RWPE2 (cell line): ENCODE measurements at regions not wholly inside any gene's neighbourhood (a gene's known extent, or its start where the extent isn't known, plus 50 kb on each side); places are given as distances from the start of the nearest gene placed in this dataset.

Experiments used
- ATAC-seq: fragments of 200-7000 bp; cut with Tn5 transposase; 3 replicates; pipeline ENCODE4 v1.9.1; 2021; ENCODE audit warnings: low read depth
- DNase-seq: peaks from one replicate; pipeline ENCODE4 v3.0.0-alpha.2; 2020; ENCODE audit warnings: low spot score
- H3K27ac ChIP-seq: fragments of 450-650 bp; 2 replicates; pipeline ENCODE4 v1.5.1; 2017; ENCODE audit warnings: mild to moderate bottlenecking; ENCODE audit not compliant: poor library complexity, severe bottlenecking
- H3K27me3 ChIP-seq: fragments of 250-450 bp; sonication (Bioruptor Pico); 2 replicates; pipeline ENCODE4 v1.5.1; 2021; ENCODE audit warnings: mild to moderate bottlenecking, moderate library complexity; ENCODE audit not compliant: insufficient read depth, poor library complexity, severe bottlenecking
- H3K36me3 ChIP-seq: fragments of 250-450 bp; sonication (Bioruptor Pico); 2 replicates; pipeline ENCODE4 v1.5.1; 2020; ENCODE audit warnings: low read depth, mild to moderate bottlenecking, moderate library complexity
- H3K4me1 ChIP-seq: fragments of 250-450 bp; sonication (Bioruptor Pico); 2 replicates; pipeline ENCODE4 v1.5.1; 2021; ENCODE audit warnings: mild to moderate bottlenecking, moderate library complexity; ENCODE audit not compliant: insufficient read depth, poor library complexity, severe bottlenecking
- H3K4me3 ChIP-seq: fragments of 250-450 bp; sonication (Bioruptor Pico); 2 replicates; pipeline ENCODE4 v1.5.1; 2021; ENCODE audit warnings: mild to moderate bottlenecking, moderate library complexity; ENCODE audit not compliant: severe bottlenecking
- H3K9me3 ChIP-seq: fragments of 250-450 bp; sonication (Bioruptor Pico); 2 replicates; pipeline ENCODE4 v1.5.1; 2021; ENCODE audit warnings: mild to moderate bottlenecking, moderate library complexity; ENCODE audit not compliant: severe bottlenecking
- CTCF ChIP-seq: fragments of 450-650 bp; IDR thresholded peaks from one replicate; pipeline ENCODE4 v1.5.1; 2017; ENCODE audit warnings: mild to moderate bottlenecking, moderate library complexity; ENCODE audit not compliant: poor library complexity, severe bottlenecking

- DNase-seq (no peak), ATAC-seq (no peak)
- no peaks in the 10 kb centered on the region for H3K36me3 ChIP-seq
- no peak overlapping the region for H3K27ac ChIP-seq
- H3K27me3 ChIP-seq, result no peaks in the 10 kb centered on the region
- H3K9me3 ChIP-seq, result no peaks in the 10 kb centered on the region
- H3K4me3 ChIP-seq, result no peak overlapping the region
- TF ChIP-seq CTCF, result no peak
- no peaks in the 10 kb centered on the region for H3K4me1 ChIP-seq
Observed at GRCh38 chr3:64932016-64932518, 244.3 kb upstream of the ADAMTS9 start.

GRCh38 chr3:64930891-64931290 lies 243.1 kb upstream of the ADAMTS9 start:
- DNase-seq (no peak), ATAC-seq (no peak)
- H3K36me3 ChIP-seq, result no peaks in the 10 kb centered on the region
- H3K4me1 ChIP-seq, result no peaks in the 10 kb centered on the region
- H3K4me3 ChIP-seq, result no peak overlapping the region
- H3K27ac ChIP-seq, result no peak overlapping the region
- H3K9me3 ChIP-seq, result no peaks in the 10 kb centered on the region
- TF ChIP-seq CTCF, result no peak
- no peaks in the 10 kb centered on the region for H3K27me3 ChIP-seq

GRCh38 chr3:64928683-64929082 lies 240.9 kb upstream of the ADAMTS9 start:
- Histone ChIP-seq H3K4me3 (no peak overlapping the region), H3K9me3 (no peaks in the 10 kb centered on the region), H3K27me3 (no peaks in the 10 kb centered on the region), H3K4me1 (no peaks in the 10 kb centered on the region), H3K27ac (no peak overlapping the region), H3K36me3 (no peaks in the 10 kb centered on the region)
- TF ChIP-seq CTCF, result no peak
- DNase-seq (no peak), ATAC-seq (no peak)

- no peak for TF ChIP-seq CTCF
- H3K9me3 ChIP-seq, result no peaks in the 10 kb centered on the region
- no peaks in the 10 kb centered on the region for H3K36me3 ChIP-seq
- ATAC-seq, result no peak
- H3K27me3 ChIP-seq, result no peaks in the 10 kb centered on the region
- no peak overlapping the region for H3K27ac ChIP-seq
- H3K4me1 ChIP-seq, result no peaks in the 10 kb centered on the region
- H3K4me3 ChIP-seq, result no peak overlapping the region
- no peak for DNase-seq
Observed at GRCh38 chr3:64927689-64928088, 239.9 kb upstream of the ADAMTS9 start.

GRCh38 chr3:64925575-64925974 lies 237.8 kb upstream of the ADAMTS9 start:
- DNase-seq (no peak), ATAC-seq (no peak)
- no peaks in the 10 kb centered on the region for H3K27me3 ChIP-seq
- no peak overlapping the region for H3K27ac ChIP-seq
- H3K9me3 ChIP-seq, result no peaks in the 10 kb centered on the region
- no peak for TF ChIP-seq CTCF
- H3K4me3 ChIP-seq, result no peak overlapping the region
- H3K36me3 ChIP-seq, result no peaks in the 10 kb centered on the region
- no peaks in the 10 kb centered on the region for H3K4me1 ChIP-seq
